ENCODE measurements at regions not wholly inside any gene's neighbourhood (a gene's known extent, or its start where the extent isn't known, plus 50 kb on each side); places are given as distances from the start of the nearest gene placed in this dataset.

DNA sequence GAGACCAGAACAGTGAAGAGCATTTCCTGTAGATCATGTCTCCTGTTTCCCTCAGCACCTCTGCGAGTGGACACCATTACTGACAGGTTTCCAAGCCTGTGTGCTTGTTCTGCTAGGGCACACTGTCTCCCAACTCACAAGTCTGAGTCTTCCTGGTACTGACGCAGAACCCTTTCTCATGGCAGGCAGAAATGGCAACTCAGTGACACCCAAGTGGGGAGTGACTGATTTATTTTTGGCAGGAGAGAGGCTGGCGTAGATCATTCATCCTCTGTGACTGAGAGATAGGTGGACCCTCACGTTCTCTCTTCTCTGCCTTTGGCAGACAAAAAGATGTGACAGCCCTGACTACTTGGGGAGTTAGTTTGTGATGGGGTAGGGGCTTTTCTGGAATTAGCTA is 183.4 kb downstream of the RFC3 start:
- ATAC-seq, result no peak
- no peak for TF ChIP-seq TOX (CRISPR knock-in tag; IDR thresholded peaks at IDR 0.05; ENCODE audit: borderline replicate concordance)
- no peak for TF ChIP-seq ZFP3 (CRISPR knock-in tag; IDR thresholded peaks at IDR 0.05)

DNA sequence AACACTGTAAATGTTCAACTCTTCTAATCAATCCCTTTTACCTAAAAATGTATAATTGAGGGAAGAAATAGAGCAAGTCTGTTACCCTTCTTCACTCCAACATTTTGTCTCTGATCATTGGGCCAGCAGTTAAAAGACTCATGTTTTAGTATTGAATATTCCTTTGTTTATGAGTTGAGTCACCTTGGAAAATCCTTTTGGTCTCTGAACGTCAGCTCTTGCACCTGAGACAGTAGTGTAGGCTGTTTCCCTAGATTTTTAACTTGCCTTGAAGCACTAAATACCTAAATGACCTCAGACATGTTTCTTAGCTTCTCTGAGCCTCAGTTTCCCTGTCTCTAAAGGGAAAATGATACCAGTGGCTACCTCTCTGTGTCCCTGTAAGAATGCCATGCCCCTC is 184.2 kb downstream of the RFC3 start:
- ATAC-seq, result no peak
- TF ChIP-seq GLIS3 (CRISPR knock-in tag; IDR thresholded peaks at IDR 0.05) (no peak), BACH2 (CRISPR knock-in tag; IDR thresholded peaks at IDR 0.05; ENCODE audit: borderline replicate concordance) (no peak), ZFP30 (CRISPR knock-in tag; IDR thresholded peaks at IDR 0.05) (no peak), OSR1 (CRISPR knock-in tag; IDR thresholded peaks at IDR 0.05) (no peak), ZNF70 (CRISPR knock-in tag; IDR thresholded peaks at IDR 0.05) (no peak), ZNF8 (CRISPR knock-in tag; IDR thresholded peaks at IDR 0.05) (no peak), ZC3H10 (CRISPR knock-in tag; IDR thresholded peaks at IDR 0.05) (no peak), CSDC2 (CRISPR knock-in tag; IDR thresholded peaks at IDR 0.05) (no peak), ARNTL (CRISPR knock-in tag; IDR thresholded peaks at IDR 0.05; ENCODE audit: borderline replicate concordance, low read depth) (no peak), TOX (CRISPR knock-in tag; IDR thresholded peaks at IDR 0.05; ENCODE audit: borderline replicate concordance) (no peak), PPARA (CRISPR knock-in tag; IDR thresholded peaks at IDR 0.05; ENCODE audit: borderline replicate concordance) (no peak), ESRRG (CRISPR knock-in tag; IDR thresholded peaks at IDR 0.05) (no peak), ZFP3 (CRISPR knock-in tag; IDR thresholded peaks at IDR 0.05) (no peak), ZNF565 (CRISPR knock-in tag; conservative IDR thresholded peaks at IDR 0.05; ENCODE audit: low read depth) (no peak), TCF4 (CRISPR knock-in tag; IDR thresholded peaks at IDR 0.05; ENCODE audit: borderline replicate concordance) (no peak)
- TF ChIP-seq, protein P1, sequence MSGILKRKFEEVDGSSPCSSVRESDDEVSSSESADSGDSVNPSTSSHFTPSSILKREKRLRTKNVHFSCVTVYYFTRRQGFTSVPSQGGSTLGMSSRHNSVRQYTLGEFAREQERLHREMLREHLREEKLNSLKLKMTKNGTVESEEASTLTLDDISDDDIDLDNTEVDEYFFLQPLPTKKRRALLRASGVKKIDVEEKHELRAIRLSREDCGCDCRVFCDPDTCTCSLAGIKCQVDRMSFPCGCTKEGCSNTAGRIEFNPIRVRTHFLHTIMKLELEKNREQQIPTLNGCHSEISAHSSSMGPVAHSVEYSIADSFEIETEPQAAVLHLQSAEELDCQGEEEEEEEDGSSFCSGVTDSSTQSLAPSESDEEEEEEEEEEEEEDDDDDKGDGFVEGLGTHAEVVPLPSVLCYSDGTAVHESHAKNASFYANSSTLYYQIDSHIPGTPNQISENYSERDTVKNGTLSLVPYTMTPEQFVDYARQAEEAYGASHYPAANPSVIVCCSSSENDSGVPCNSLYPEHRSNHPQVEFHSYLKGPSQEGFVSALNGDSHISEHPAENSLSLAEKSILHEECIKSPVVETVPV (CRISPR knock-in tag; IDR thresholded peaks at IDR 0.05), result no peak
- TF ChIP-seq, protein P2, sequence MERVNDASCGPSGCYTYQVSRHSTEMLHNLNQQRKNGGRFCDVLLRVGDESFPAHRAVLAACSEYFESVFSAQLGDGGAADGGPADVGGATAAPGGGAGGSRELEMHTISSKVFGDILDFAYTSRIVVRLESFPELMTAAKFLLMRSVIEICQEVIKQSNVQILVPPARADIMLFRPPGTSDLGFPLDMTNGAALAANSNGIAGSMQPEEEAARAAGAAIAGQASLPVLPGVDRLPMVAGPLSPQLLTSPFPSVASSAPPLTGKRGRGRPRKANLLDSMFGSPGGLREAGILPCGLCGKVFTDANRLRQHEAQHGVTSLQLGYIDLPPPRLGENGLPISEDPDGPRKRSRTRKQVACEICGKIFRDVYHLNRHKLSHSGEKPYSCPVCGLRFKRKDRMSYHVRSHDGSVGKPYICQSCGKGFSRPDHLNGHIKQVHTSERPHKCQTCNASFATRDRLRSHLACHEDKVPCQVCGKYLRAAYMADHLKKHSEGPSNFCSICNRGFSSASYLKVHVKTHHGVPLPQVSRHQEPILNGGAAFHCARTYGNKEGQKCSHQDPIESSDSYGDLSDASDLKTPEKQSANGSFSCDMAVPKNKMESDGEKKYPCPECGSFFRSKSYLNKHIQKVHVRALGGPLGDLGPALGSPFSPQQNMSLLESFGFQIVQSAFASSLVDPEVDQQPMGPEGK (CRISPR knock-in tag; IDR thresholded peaks at IDR 0.05; ENCODE audit: borderline replicate concordance), result no peak

DNA sequence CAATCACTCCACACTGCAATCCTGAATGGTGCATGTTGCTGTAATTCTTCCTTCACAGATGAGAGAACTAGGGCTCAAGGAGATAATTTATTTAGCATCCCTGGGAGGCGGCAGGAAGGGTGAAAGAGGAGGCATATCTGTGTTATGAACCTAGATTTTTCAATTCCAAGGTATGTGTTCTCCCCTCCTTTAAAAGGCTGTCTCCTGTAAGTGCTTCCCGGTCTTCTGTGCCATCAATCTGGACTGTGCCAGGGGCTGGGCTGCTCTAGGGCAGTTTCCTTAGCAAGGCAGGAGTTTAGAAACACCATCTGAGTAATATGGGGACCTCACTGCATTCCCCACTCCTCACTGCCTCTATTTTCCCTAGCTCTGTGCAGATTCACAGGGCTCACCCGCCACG is 185.0 kb downstream of the RFC3 start:
- no peak for ATAC-seq
- TF ChIP-seq, protein P3, sequence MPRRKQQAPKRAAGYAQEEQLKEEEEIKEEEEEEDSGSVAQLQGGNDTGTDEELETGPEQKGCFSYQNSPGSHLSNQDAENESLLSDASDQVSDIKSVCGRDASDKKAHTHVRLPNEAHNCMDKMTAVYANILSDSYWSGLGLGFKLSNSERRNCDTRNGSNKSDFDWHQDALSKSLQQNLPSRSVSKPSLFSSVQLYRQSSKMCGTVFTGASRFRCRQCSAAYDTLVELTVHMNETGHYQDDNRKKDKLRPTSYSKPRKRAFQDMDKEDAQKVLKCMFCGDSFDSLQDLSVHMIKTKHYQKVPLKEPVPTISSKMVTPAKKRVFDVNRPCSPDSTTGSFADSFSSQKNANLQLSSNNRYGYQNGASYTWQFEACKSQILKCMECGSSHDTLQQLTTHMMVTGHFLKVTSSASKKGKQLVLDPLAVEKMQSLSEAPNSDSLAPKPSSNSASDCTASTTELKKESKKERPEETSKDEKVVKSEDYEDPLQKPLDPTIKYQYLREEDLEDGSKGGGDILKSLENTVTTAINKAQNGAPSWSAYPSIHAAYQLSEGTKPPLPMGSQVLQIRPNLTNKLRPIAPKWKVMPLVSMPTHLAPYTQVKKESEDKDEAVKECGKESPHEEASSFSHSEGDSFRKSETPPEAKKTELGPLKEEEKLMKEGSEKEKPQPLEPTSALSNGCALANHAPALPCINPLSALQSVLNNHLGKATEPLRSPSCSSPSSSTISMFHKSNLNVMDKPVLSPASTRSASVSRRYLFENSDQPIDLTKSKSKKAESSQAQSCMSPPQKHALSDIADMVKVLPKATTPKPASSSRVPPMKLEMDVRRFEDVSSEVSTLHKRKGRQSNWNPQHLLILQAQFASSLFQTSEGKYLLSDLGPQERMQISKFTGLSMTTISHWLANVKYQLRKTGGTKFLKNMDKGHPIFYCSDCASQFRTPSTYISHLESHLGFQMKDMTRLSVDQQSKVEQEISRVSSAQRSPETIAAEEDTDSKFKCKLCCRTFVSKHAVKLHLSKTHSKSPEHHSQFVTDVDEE (CRISPR knock-in tag; IDR thresholded peaks at IDR 0.05), result no peak
- TF ChIP-seq ZFP30 (CRISPR knock-in tag; IDR thresholded peaks at IDR 0.05), result no peak
- TF ChIP-seq ZNF8 (CRISPR knock-in tag; IDR thresholded peaks at IDR 0.05), result no peak
- no peak for TF ChIP-seq BACH2 (CRISPR knock-in tag; IDR thresholded peaks at IDR 0.05; ENCODE audit: borderline replicate concordance)

DNA sequence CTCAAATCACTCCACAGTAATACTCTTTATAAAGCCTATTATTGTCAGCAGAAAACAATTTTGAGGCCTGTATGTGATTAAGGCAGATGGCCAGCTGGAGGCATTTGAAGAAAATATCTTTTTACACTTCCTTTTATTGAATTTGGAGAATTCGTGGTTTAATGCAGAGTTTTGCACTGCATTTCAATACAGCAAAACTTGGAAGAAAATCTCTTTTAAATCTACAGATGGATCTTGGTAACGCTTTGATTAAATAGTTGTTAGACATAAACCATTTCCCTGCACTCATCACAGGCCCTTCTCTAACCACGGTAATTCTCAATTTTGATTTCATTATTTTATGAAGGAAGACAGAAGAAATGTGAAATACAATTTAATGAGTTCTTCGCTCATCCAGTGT is 185.7 kb downstream of the RFC3 start:
- ATAC-seq, result no peak; the same call in 2 of the 3 replicates
- TF ChIP-seq GLIS3 (CRISPR knock-in tag; IDR thresholded peaks at IDR 0.05) (no peak), ESRRG (CRISPR knock-in tag; IDR thresholded peaks at IDR 0.05) (no peak), OSR1 (CRISPR knock-in tag; IDR thresholded peaks at IDR 0.05) (no peak), TCF4 (CRISPR knock-in tag; IDR thresholded peaks at IDR 0.05; ENCODE audit: borderline replicate concordance) (peak; percentile 86), ISL1 (CRISPR knock-in tag; IDR thresholded peaks at IDR 0.05) (no peak), PPARA (CRISPR knock-in tag; IDR thresholded peaks at IDR 0.05; ENCODE audit: borderline replicate concordance) (no peak), ZFP3 (CRISPR knock-in tag; IDR thresholded peaks at IDR 0.05) (no peak), SNAI2 (CRISPR knock-in tag; IDR thresholded peaks at IDR 0.05) (peak; percentile 47; the same call in 1 of the 2 replicates), ZNF8 (CRISPR knock-in tag; IDR thresholded peaks at IDR 0.05) (no peak), TOX (CRISPR knock-in tag; IDR thresholded peaks at IDR 0.05; ENCODE audit: borderline replicate concordance) (no peak), BACH2 (CRISPR knock-in tag; IDR thresholded peaks at IDR 0.05; ENCODE audit: borderline replicate concordance) (no peak), RARB (CRISPR knock-in tag; IDR thresholded peaks at IDR 0.05) (no peak)
- TF ChIP-seq, protein P3 (CRISPR knock-in tag; IDR thresholded peaks at IDR 0.05), result no peak

All from SK-N-SH treated with all-trans-retinoic acid at 6 μM for 48 hours (cell line).